Osteocyte (in vitro differentiated cells): ENCODE measurements at regions not wholly inside any gene's neighbourhood (a gene's known extent, or its start where the extent isn't known, plus 50 kb on each side); places are given as distances from the start of the nearest gene placed in this dataset.

ENCODE experiments used
- DNase-seq: peaks from one replicate; pipeline ENCODE4 v3.0.0; 2021; ENCODE audit warnings: mixed read lengths; ENCODE audit not compliant: unreplicated experiment; ENCODE audit errors: extremely low spot score
- H3K27ac Mint-ChIP-seq: one replicate; pipeline ENCODE4 v1.8.0; 2021; ENCODE audit warnings: mild to moderate bottlenecking, mixed read lengths; ENCODE audit not compliant: unreplicated experiment
- H3K27me3 Mint-ChIP-seq: one replicate; pipeline ENCODE4 v1.8.0; 2021; ENCODE audit warnings: mixed read lengths; ENCODE audit not compliant: unreplicated experiment
- H3K36me3 Mint-ChIP-seq: one replicate; pipeline ENCODE4 v1.8.0; 2021; ENCODE audit warnings: mixed read lengths; ENCODE audit not compliant: unreplicated experiment
- H3K4me1 Mint-ChIP-seq: one replicate; pipeline ENCODE4 v1.8.0; 2021; ENCODE audit warnings: mixed read lengths; ENCODE audit not compliant: unreplicated experiment
- H3K4me3 Mint-ChIP-seq: one replicate; pipeline ENCODE4 v1.8.0; 2021; ENCODE audit warnings: mild to moderate bottlenecking, moderate library complexity, mixed read lengths; ENCODE audit not compliant: unreplicated experiment
- H3K9me3 Mint-ChIP-seq: one replicate; pipeline ENCODE4 v1.8.0; 2021; ENCODE audit warnings: mixed read lengths; ENCODE audit not compliant: unreplicated experiment
- CTCF ChIP-seq: fragments of 200-600 bp; sonication (generic); IDR thresholded peaks from 2 replicates; pipeline ENCODE4 v1.5.0; 2021; ENCODE audit warnings: antibody characterized with exemption, mild to moderate bottlenecking, moderate library complexity

DNA sequence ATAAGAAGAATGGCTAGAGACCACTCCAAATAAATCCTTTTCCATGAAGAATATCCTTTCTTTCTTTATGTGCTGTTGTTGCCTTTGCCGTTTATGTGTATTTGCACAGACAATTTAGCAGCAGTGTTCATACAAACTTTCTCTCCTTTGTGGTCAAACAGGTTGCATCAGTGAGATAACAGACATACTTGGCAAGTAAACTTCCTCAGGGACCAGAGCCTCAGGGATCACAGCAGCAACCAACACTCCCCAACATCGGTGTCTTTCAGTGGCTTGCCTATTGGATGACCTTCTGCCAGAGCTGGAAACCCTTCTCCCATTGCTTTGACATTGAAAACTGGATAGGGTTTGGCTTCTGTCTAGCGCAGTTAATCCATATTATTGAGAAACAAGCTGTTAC is 252.2 kb downstream of the BTG1 start:
- H3K4me3 Mint-ChIP-seq, result no peak overlapping the region
- H3K4me1 Mint-ChIP-seq, result peaks cover 7% of the 10 kb centered on the region

DNA sequence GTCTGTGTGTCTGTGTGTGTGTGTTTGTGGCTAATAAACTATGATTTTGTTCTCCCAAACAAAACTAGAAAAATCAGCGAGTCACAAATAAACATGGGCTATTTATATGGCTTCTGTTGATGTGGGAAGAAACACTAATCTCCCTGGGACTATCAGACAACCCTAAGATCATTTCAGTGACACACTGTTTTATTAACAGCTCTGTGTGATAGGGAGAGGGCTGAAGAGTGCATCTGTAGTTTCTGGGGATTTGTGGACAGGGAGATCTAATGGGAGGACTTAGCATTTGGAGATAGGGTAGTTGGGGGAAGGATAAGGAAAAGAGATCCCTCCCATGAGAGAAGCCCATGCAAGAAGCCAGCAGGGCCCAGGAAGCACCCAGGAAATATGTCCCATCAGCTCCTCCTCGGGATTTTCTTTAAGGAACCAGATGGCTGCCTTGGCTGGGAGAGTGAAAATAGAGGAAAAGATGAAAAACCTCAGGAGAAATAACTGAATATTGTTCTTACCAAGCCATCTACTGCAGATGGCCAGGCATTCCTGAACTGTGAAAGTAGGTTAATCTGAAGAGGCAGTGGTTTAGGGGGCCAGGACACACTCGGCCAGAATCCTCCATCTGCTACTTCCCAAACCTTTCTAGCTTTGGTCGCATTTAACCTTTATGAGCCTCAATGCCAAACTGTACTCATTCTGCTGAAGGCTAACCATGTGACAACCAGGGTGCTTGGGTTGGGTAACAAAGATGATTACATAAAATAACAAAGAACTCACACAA is 253.4 kb downstream of the BTG1 start:
- Mint-ChIP-seq H3K4me3 (no peak overlapping the region), H3K27ac (no peak overlapping the region), H3K4me1 (peaks cover 7% of the 10 kb centered on the region), H3K9me3 (no peaks in the 10 kb centered on the region), H3K27me3 (no peaks in the 10 kb centered on the region), H3K36me3 (no peaks in the 10 kb centered on the region)
- DNase-seq, result no peak
- no peak for TF ChIP-seq CTCF

More for the DNA sequence above, 252.2 kb downstream of the BTG1 start:
- no peaks in the 10 kb centered on the region for H3K36me3 Mint-ChIP-seq
- no peak for TF ChIP-seq CTCF
- no peaks in the 10 kb centered on the region for H3K9me3 Mint-ChIP-seq
- no peaks in the 10 kb centered on the region for H3K27me3 Mint-ChIP-seq
- no peak for DNase-seq
- no peak overlapping the region for H3K27ac Mint-ChIP-seq

DNA sequence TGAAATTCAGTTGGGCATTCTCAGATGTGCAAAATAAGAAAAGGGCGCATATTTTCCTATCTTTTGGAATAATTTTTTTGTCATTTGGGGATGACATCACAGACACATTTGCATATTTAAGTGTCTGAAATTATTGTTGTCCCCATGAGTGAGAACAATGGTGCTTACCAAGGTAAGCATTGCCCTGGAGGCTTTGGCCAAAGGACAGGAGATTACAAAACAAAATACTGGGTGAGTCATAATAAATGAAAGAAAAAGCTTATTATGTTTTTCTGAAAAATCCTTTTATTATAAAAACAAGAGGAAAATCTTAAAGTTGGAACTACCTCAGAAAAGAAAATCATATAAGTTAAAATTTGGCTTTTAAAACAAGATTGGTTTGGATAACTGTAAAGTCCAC is 254.9 kb downstream of the BTG1 start:
- Mint-ChIP-seq H3K27me3 (no peaks in the 10 kb centered on the region), H3K27ac (no peak overlapping the region), H3K4me3 (no peak overlapping the region), H3K4me1 (peaks cover 7% of the 10 kb centered on the region), H3K9me3 (no peaks in the 10 kb centered on the region), H3K36me3 (no peaks in the 10 kb centered on the region)
- DNase-seq, result no peak
- no peak for TF ChIP-seq CTCF

- H3K4me3 Mint-ChIP-seq, result no peak overlapping the region
- no peaks in the 10 kb centered on the region for H3K27me3 Mint-ChIP-seq
- DNase-seq, result no peak
- no peaks in the 10 kb centered on the region for H3K9me3 Mint-ChIP-seq
- no peaks in the 10 kb centered on the region for H3K36me3 Mint-ChIP-seq
- peaks cover 7% of the 10 kb centered on the region for H3K4me1 Mint-ChIP-seq
- no peak for TF ChIP-seq CTCF
- no peak overlapping the region for H3K27ac Mint-ChIP-seq
These were observed 255.7 kb downstream of the BTG1 start for GRCh38 chr12:91889910-91890309.

GRCh38 chr12:91889059-91889458 is 256.6 kb downstream of the BTG1 start:
- no peaks in the 10 kb centered on the region for H3K9me3 Mint-ChIP-seq
- peaks cover 7% of the 10 kb centered on the region for H3K4me1 Mint-ChIP-seq
- no peaks in the 10 kb centered on the region for H3K36me3 Mint-ChIP-seq
- H3K27ac Mint-ChIP-seq, result no peak overlapping the region
- TF ChIP-seq CTCF, result no peak
- no peaks in the 10 kb centered on the region for H3K27me3 Mint-ChIP-seq
- no peak overlapping the region for H3K4me3 Mint-ChIP-seq
- DNase-seq, result no peak
